ENCODE measurements at regions not wholly inside any gene's neighbourhood (a gene's known extent, or its start where the extent isn't known, plus 50 kb on each side); places are given as distances from the start of the nearest gene placed in this dataset.

DNA sequence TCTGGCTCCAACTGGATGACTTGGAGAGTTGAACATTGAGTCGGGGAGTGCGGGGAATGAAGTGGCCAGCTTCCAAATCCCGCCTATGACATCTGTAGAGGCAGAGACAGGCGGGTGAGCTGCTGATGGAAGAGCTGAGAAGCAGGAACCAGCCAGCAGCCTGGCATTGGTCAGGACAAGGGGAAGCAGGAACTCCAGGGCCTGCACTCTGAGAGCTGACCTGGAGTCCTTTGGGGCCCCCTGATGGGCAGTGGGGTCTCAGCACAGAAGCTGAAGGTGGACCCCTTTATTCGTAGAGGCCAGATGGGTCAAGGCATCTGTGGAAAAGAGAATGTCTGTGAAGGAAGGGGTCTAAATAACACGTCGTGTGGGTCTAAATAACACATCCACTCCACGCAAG is 57.0 kb downstream of the SEC61G start:
- Histone ChIP-seq H3K4me3 (ENCODE audit: low read length in 2 of 2) (no peak overlapping the region), H3K27ac (ENCODE audit: low read depth, low read length) (no peak overlapping the region), H3K36me3 (ENCODE audit: insufficient read depth, low read length) (no peaks in the 10 kb centered on the region), H3K27me3 (ENCODE audit: insufficient read depth, low read length) (no peaks in the 10 kb centered on the region), H3K4me1 (ENCODE audit: insufficient read depth, low read length) (no peaks in the 10 kb centered on the region), H3K9me3 (ENCODE audit: control insufficient read depth in 1 of 2, low read length in 2 of 2) (no peaks in the 10 kb centered on the region)
- Mint-ChIP-seq H3K27ac (no peak overlapping the region), H3K27me3 (peaks cover 0 to 2% of the 10 kb centered on the region in 2 donors), H3K4me3 (no peak overlapping the region), H3K9me3 (peaks cover 0 to 5% (median 3%) of the 10 kb centered on the region in 8 donors), H3K36me3 (no peaks in the 10 kb centered on the region), H3K4me1 (no peaks in the 10 kb centered on the region)
- intact Hi-C loops (cut with micrococcal nuclease), result no loop called here
- no peak for DNase-seq
- CTCF ChIA-PET (ENCODE audit: partially characterized antibody), result no interaction called here
- POLR2A ChIA-PET (ENCODE audit: partially characterized antibody), result interaction anchor here (0.6 kb wide), 1 partner anchor 45 kb away, joined by 4 read pairs; no protein-coding TSS in a partner anchor

GRCh38 chr7:54699715-54700114 is 59.3 kb downstream of the SEC61G start:
- Histone ChIP-seq H3K4me1 (ENCODE audit: insufficient read depth, low read length) (no peaks in the 10 kb centered on the region), H3K27me3 (ENCODE audit: insufficient read depth, low read length) (no peaks in the 10 kb centered on the region), H3K4me3 (ENCODE audit: low read length in 2 of 2) (no peak overlapping the region), H3K36me3 (ENCODE audit: insufficient read depth, low read length) (no peaks in the 10 kb centered on the region), H3K9me3 (ENCODE audit: control insufficient read depth in 1 of 2, low read length in 2 of 2) (no peaks in the 10 kb centered on the region), H3K27ac (ENCODE audit: low read depth, low read length) (no peak overlapping the region)
- intact Hi-C loops (cut with micrococcal nuclease), result no loop called here
- Mint-ChIP-seq H3K27me3 (peaks cover 0 to 4% of the 10 kb centered on the region in 2 donors), H3K9me3 (peaks cover 0 to 5% (median 0%) of the 10 kb centered on the region in 8 donors), H3K36me3 (no peaks in the 10 kb centered on the region), H3K4me3 (no peak overlapping the region), H3K4me1 (no peaks in the 10 kb centered on the region), H3K27ac (no peak overlapping the region)
- ChIA-PET POLR2A (ENCODE audit: partially characterized antibody) (no interaction called here), CTCF (ENCODE audit: partially characterized antibody) (no interaction called here)
- DNase-seq, result no peak

- intact Hi-C loops (cut with micrococcal nuclease), result no loop called here
- Histone ChIP-seq H3K9me3 (ENCODE audit: control insufficient read depth in 1 of 2, low read length in 2 of 2) (no peaks in the 10 kb centered on the region), H3K4me1 (ENCODE audit: insufficient read depth, low read length) (no peaks in the 10 kb centered on the region), H3K36me3 (ENCODE audit: insufficient read depth, low read length) (no peaks in the 10 kb centered on the region), H3K4me3 (ENCODE audit: low read length in 2 of 2) (no peak overlapping the region), H3K27ac (ENCODE audit: low read depth, low read length) (no peak overlapping the region), H3K27me3 (ENCODE audit: insufficient read depth, low read length) (no peaks in the 10 kb centered on the region)
- ChIA-PET CTCF (ENCODE audit: partially characterized antibody) (no interaction called here), POLR2A (ENCODE audit: partially characterized antibody) (no interaction called here)
- H3K9me3 Mint-ChIP-seq, result peaks cover 0 to 5% (median 0%) of the 10 kb centered on the region in 8 donors
- H3K4me1 Mint-ChIP-seq, result no peaks in the 10 kb centered on the region
- no peak overlapping the region for H3K4me3 Mint-ChIP-seq
- no peak for DNase-seq
- no peaks in the 10 kb centered on the region for H3K36me3 Mint-ChIP-seq
- H3K27ac Mint-ChIP-seq, result no peak overlapping the region
- peaks cover 0 to 4% of the 10 kb centered on the region in 2 donors for H3K27me3 Mint-ChIP-seq
These were observed 61.3 kb downstream of the SEC61G start for GRCh38 chr7:54697659-54698186.

- Histone ChIP-seq H3K4me3 (ENCODE audit: low read length in 2 of 2) (no peak overlapping the region), H3K4me1 (ENCODE audit: insufficient read depth, low read length) (no peaks in the 10 kb centered on the region), H3K27me3 (ENCODE audit: insufficient read depth, low read length) (no peaks in the 10 kb centered on the region), H3K36me3 (ENCODE audit: insufficient read depth, low read length) (no peaks in the 10 kb centered on the region), H3K9me3 (ENCODE audit: control insufficient read depth in 1 of 2, low read length in 2 of 2) (no peaks in the 10 kb centered on the region), H3K27ac (ENCODE audit: low read depth, low read length) (no peak overlapping the region)
- Mint-ChIP-seq H3K36me3 (no peaks in the 10 kb centered on the region), H3K9me3 (peaks cover 0 to 2% (median 0%) of the 10 kb centered on the region in 8 donors), H3K4me3 (no peak overlapping the region), H3K4me1 (no peaks in the 10 kb centered on the region), H3K27ac (no peak overlapping the region), H3K27me3 (no peaks in the 10 kb centered on the region)
- DNase-seq, result no peak
- intact Hi-C loops (cut with micrococcal nuclease), result no loop called here
- CTCF ChIA-PET (ENCODE audit: partially characterized antibody), result no interaction called here
- POLR2A ChIA-PET (ENCODE audit: partially characterized antibody), result no interaction called here
These were observed 68.1 kb downstream of the SEC61G start for GRCh38 chr7:54690892-54691291.

- no peaks in the 10 kb centered on the region for H3K27me3 Mint-ChIP-seq
- CTCF ChIA-PET (ENCODE audit: partially characterized antibody), result no interaction called here
- no peak for DNase-seq
These were observed 69.0 kb downstream of the SEC61G start for GRCh38 chr7:54690050-54690443.

DNA sequence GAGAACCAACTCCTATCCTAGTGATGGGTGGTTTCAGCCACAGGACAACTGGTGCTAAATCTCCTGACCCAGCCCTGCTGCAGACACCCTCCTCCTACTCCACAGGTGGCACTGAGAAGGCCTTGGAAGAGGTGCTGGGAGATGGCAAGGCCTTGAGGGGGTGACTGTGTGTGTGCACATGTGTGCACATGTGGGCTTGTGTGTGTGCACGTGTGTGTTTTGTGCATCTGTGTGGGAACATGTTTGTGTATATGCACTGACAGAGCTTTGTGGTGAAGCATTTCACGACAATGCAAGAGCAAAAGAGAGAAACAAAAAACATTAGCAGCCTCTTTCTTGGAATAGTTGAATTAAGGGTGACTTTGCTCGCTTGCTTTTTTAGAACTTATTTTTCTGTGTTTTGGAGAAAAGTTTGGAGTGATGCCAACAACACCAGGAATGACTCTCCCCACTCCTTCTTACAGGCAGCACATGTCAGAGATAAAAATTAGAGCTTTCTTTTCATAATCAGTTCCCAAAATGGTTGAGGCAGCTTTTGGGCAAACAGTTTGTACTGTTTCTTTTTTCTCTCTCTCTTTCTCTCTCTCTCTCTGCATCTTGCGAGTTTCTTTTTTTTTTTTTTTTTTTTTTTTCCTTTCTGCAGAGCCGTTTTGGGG is 69.5 kb downstream of the SEC61G start:
- no peaks in the 10 kb centered on the region for H3K27me3 Mint-ChIP-seq
- ChIA-PET CTCF (ENCODE audit: partially characterized antibody) (no interaction called here), POLR2A (ENCODE audit: partially characterized antibody) (no interaction called here)
- intact Hi-C loops (cut with micrococcal nuclease), result no loop called here
- no peak overlapping the region for H3K4me3 Mint-ChIP-seq
- Histone ChIP-seq H3K27ac (ENCODE audit: low read depth, low read length) (no peak overlapping the region), H3K27me3 (ENCODE audit: insufficient read depth, low read length) (no peaks in the 10 kb centered on the region), H3K9me3 (ENCODE audit: control insufficient read depth in 1 of 2, low read length in 2 of 2) (no peaks in the 10 kb centered on the region), H3K4me1 (ENCODE audit: insufficient read depth, low read length) (no peaks in the 10 kb centered on the region), H3K4me3 (ENCODE audit: low read length in 2 of 2) (no peak overlapping the region), H3K36me3 (ENCODE audit: insufficient read depth, low read length) (no peaks in the 10 kb centered on the region)
- no peaks in the 10 kb centered on the region for H3K36me3 Mint-ChIP-seq
- no peaks in the 10 kb centered on the region for H3K4me1 Mint-ChIP-seq
- peaks cover 0 to 3% (median 0%) of the 10 kb centered on the region in 8 donors for H3K9me3 Mint-ChIP-seq
- H3K27ac Mint-ChIP-seq, result no peak overlapping the region
- no peak for DNase-seq

More at GRCh38 chr7:54690050-54690443, 69.0 kb downstream of the SEC61G start:
- POLR2A ChIA-PET (ENCODE audit: partially characterized antibody), result no interaction called here
- intact Hi-C loops (cut with micrococcal nuclease), result no loop called here
- no peaks in the 10 kb centered on the region for H3K9me3 ChIP-seq (ENCODE audit: control insufficient read depth in 1 of 2, low read length in 2 of 2)
- Mint-ChIP-seq H3K9me3 (peaks cover 0 to 2% (median 0%) of the 10 kb centered on the region in 8 donors), H3K36me3 (no peaks in the 10 kb centered on the region), H3K4me3 (no peak overlapping the region), H3K4me1 (no peaks in the 10 kb centered on the region), H3K27ac (no peak overlapping the region)
- H3K36me3 ChIP-seq (ENCODE audit: insufficient read depth, low read length), result no peaks in the 10 kb centered on the region
- no peak overlapping the region for H3K4me3 ChIP-seq (ENCODE audit: low read length in 2 of 2)
- no peaks in the 10 kb centered on the region for H3K27me3 ChIP-seq (ENCODE audit: insufficient read depth, low read length)
- no peak overlapping the region for H3K27ac ChIP-seq (ENCODE audit: low read depth, low read length)
- H3K4me1 ChIP-seq (ENCODE audit: insufficient read depth, low read length), result no peaks in the 10 kb centered on the region

DNA sequence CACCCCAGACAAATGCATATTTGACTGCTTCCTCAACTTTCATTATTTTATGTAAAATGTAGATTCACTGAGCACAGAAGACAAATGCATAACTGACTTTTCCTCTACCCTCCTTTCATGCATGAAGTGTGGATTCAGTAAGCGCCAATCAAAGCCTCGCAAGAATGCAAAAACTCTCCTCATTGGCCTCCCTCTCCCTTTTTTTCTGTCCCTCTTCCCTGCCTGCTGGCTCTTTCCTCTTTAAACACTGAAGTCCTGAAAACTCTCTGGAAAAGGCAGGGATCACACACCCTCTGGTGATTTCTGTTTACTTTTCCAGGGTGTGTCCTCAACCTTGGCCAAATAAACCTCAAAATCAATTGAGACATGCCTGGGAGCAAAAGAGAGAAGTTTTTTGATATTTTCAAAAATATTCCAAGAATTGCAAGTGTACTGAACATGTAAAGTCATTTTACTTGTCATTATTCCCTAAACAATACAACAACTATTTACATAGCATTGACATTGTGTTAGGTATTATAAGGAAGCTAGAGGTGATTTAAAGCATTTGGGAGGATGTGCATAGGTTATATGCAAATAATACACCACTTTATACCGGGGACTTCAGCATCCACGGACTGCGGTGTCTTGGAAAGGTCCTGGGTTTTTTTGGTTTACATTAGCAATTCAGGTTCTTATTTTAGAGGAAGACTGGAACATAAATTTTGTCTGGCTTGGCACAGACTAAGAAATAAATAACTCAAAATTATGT is 71.4 kb downstream of the SEC61G start:
- H3K4me1 Mint-ChIP-seq, result no peaks in the 10 kb centered on the region
- no peak overlapping the region for H3K4me3 ChIP-seq (ENCODE audit: low read length in 2 of 2)
- H3K27me3 ChIP-seq (ENCODE audit: insufficient read depth, low read length), result no peaks in the 10 kb centered on the region
- H3K9me3 ChIP-seq (ENCODE audit: control insufficient read depth in 1 of 2, low read length in 2 of 2), result no peaks in the 10 kb centered on the region
- H3K4me3 Mint-ChIP-seq, result no peak overlapping the region
- H3K9me3 Mint-ChIP-seq, result peaks cover 0 to 3% (median under 1%) of the 10 kb centered on the region in 8 donors
- intact Hi-C loops (cut with micrococcal nuclease), result no loop called here
- H3K27ac ChIP-seq (ENCODE audit: low read depth, low read length), result no peak overlapping the region
- ChIA-PET POLR2A (ENCODE audit: partially characterized antibody) (no interaction called here), CTCF (ENCODE audit: partially characterized antibody) (no interaction called here)
- no peak for DNase-seq
- H3K27me3 Mint-ChIP-seq, result no peaks in the 10 kb centered on the region
- no peaks in the 10 kb centered on the region for H3K4me1 ChIP-seq (ENCODE audit: insufficient read depth, low read length)
- no peaks in the 10 kb centered on the region for H3K36me3 ChIP-seq (ENCODE audit: insufficient read depth, low read length)
- no peak overlapping the region for H3K27ac Mint-ChIP-seq
- no peaks in the 10 kb centered on the region for H3K36me3 Mint-ChIP-seq

Data from CD4-positive, alpha-beta memory T cell (primary cell).